ENCODE measurements at regions not wholly inside any gene's neighbourhood (a gene's known extent, or its start where the extent isn't known, plus 50 kb on each side); places are given as distances from the start of the nearest gene placed in this dataset.
"Not testable (repeated sequence)": the region's sequence is repeated elsewhere in the genome, so short reads cannot be mapped to it uniquely, and the experiment has no call there.

- Mint-ChIP-seq H3K4me3 (no peak overlapping the region), H3K27ac (no peak overlapping the region), H3K4me1 (peaks cover 0 to 8% (median 0%) of the 10 kb centered on the region in 3 donors), H3K27me3 (peaks cover 24 to 47% (median 43%) of the 10 kb centered on the region in 3 donors), H3K36me3 (no peaks in the 10 kb centered on the region), H3K9me3 (peaks cover 0 to 6% (median 0%) of the 10 kb centered on the region in 7 donors)
- ATAC-seq (ENCODE audit: low read depth in 2 of 2) (no peak), DNase-seq (no peak)
Measured at GRCh38 chr1:113207019-113207418, 134.0 kb downstream of the LRIG2 start.

GRCh38 chr1:113207457-113207856, 134.5 kb downstream of the LRIG2 start:
- no peak for DNase-seq
- H3K27me3 Mint-ChIP-seq: peaks cover 27 to 49% (median 43%) of the 10 kb centered on the region in 3 donors
- H3K27ac Mint-ChIP-seq: no peak overlapping the region
- peaks cover 0 to 8% (median 0%) of the 10 kb centered on the region in 3 donors for H3K4me1 Mint-ChIP-seq
- H3K4me3 Mint-ChIP-seq: no peak overlapping the region
- no peaks in the 10 kb centered on the region for H3K36me3 Mint-ChIP-seq
- H3K9me3 Mint-ChIP-seq: peaks cover 0 to 6% (median 0%) of the 10 kb centered on the region in 7 donors
- no peak for ATAC-seq (ENCODE audit: low read depth in 2 of 2)

GRCh38 chr1:113208425-113208824, 135.4 kb downstream of the LRIG2 start:
- DNase-seq; H3K36me3 Mint-ChIP-seq; H3K4me3 Mint-ChIP-seq; H3K27ac Mint-ChIP-seq; H3K9me3 Mint-ChIP-seq; ATAC-seq (ENCODE audit: low read depth in 2 of 2); H3K4me1 Mint-ChIP-seq: not testable (repeated sequence)
- H3K27me3 Mint-ChIP-seq: peaks cover 27 to 45% (median 43%) of the 10 kb centered on the region in 3 donors

- Mint-ChIP-seq H3K4me3 (no peak overlapping the region), H3K9me3 (peaks cover 2 to 11% (median 4%) of the 10 kb centered on the region in 7 donors), H3K27ac (no peak overlapping the region), H3K36me3 (peaks cover 0 to 4% of the 10 kb centered on the region in 2 donors), H3K27me3 (peaks cover 27 to 46% (median 36%) of the 10 kb centered on the region in 3 donors), H3K4me1 (peaks cover 0 to 8% (median 0%) of the 10 kb centered on the region in 3 donors)
- ATAC-seq (ENCODE audit: low read depth in 2 of 2) (no peak), DNase-seq (no peak)
Measured at GRCh38 chr1:113210248-113210647, 137.2 kb downstream of the LRIG2 start.

GRCh38 chr1:113211467-113211866, 138.5 kb downstream of the LRIG2 start:
- Mint-ChIP-seq H3K27ac (peak overlapping the region in 1 of 6 donors; percentile 43), H3K36me3 (peaks cover 0 to 9% of the 10 kb centered on the region in 2 donors), H3K4me3 (no peak overlapping the region), H3K27me3 (peaks cover 25 to 51% (median 36%) of the 10 kb centered on the region in 3 donors), H3K4me1 (peaks cover 0 to 8% (median 0%) of the 10 kb centered on the region in 3 donors), H3K9me3 (peaks cover 4 to 18% (median 8%) of the 10 kb centered on the region in 7 donors)
- ATAC-seq (ENCODE audit: low read depth in 2 of 2): no peak
- DNase-seq: no peak

GRCh38 chr1:113215015-113215414, 142.0 kb downstream of the LRIG2 start:
- Mint-ChIP-seq H3K27ac (peak overlapping the region in 1 of 6 donors; percentile 15), H3K27me3 (peaks cover 13 to 39% (median 16%) of the 10 kb centered on the region in 3 donors), H3K9me3 (peaks cover 4 to 18% (median 8%) of the 10 kb centered on the region in 7 donors), H3K36me3 (peaks cover 0 to 9% of the 10 kb centered on the region in 2 donors), H3K4me3 (no peak overlapping the region), H3K4me1 (peaks cover 0 to 7% (median 0%) of the 10 kb centered on the region in 3 donors)
- ATAC-seq (ENCODE audit: low read depth in 2 of 2) (no peak), DNase-seq (no peak)

- no peaks in the 10 kb centered on the region for H3K4me1 Mint-ChIP-seq
- H3K9me3 Mint-ChIP-seq: peaks cover 4 to 18% (median 8%) of the 10 kb centered on the region in 7 donors
- H3K4me3 Mint-ChIP-seq: no peak overlapping the region
- no peak for DNase-seq
- H3K36me3 Mint-ChIP-seq: peaks cover 0 to 9% of the 10 kb centered on the region in 2 donors
- H3K27ac Mint-ChIP-seq: no peak overlapping the region
- ATAC-seq (ENCODE audit: low read depth in 2 of 2): no peak
- H3K27me3 Mint-ChIP-seq: peaks cover 6 to 23% (median 12%) of the 10 kb centered on the region in 3 donors
Measured at GRCh38 chr1:113216664-113217063, 143.7 kb downstream of the LRIG2 start.

GRCh38 chr1:113217447-113218208, 144.6 kb downstream of the LRIG2 start:
- Mint-ChIP-seq H3K9me3 (peaks cover 4 to 18% (median 8%) of the 10 kb centered on the region in 7 donors), H3K4me1 (no peaks in the 10 kb centered on the region), H3K36me3 (peaks cover 0 to 9% of the 10 kb centered on the region in 2 donors), H3K27ac (no peak overlapping the region), H3K4me3 (no peak overlapping the region), H3K27me3 (peaks cover 3 to 21% (median 6%) of the 10 kb centered on the region in 3 donors)
- DNase-seq (no peak), ATAC-seq (ENCODE audit: low read depth in 2 of 2) (no peak)

GRCh38 chr1:113219377-113219776, 146.4 kb downstream of the LRIG2 start:
- H3K4me3 Mint-ChIP-seq: no peak overlapping the region
- no peak overlapping the region for H3K27ac Mint-ChIP-seq
- ATAC-seq (ENCODE audit: low read depth in 2 of 2): no peak
- H3K27me3 Mint-ChIP-seq: peaks cover 5 to 21% (median 14%) of the 10 kb centered on the region in 3 donors
- peaks cover 0 to 9% of the 10 kb centered on the region in 2 donors for H3K36me3 Mint-ChIP-seq
- no peaks in the 10 kb centered on the region for H3K4me1 Mint-ChIP-seq
- no peak for DNase-seq
- H3K9me3 Mint-ChIP-seq: peaks cover 0 to 11% (median 8%) of the 10 kb centered on the region in 7 donors

- Mint-ChIP-seq H3K27ac (no peak overlapping the region), H3K4me3 (no peak overlapping the region), H3K36me3 (peaks cover 0 to 9% of the 10 kb centered on the region in 2 donors), H3K4me1 (no peaks in the 10 kb centered on the region), H3K9me3 (peaks cover 0 to 11% (median 8%) of the 10 kb centered on the region in 7 donors), H3K27me3 (peaks cover 5 to 21% (median 14%) of the 10 kb centered on the region in 3 donors)
- no peak for ATAC-seq (ENCODE audit: low read depth in 2 of 2)
- DNase-seq: no peak
Measured at GRCh38 chr1:113219828-113220227, 146.8 kb downstream of the LRIG2 start.

- no peaks in the 10 kb centered on the region for H3K4me1 Mint-ChIP-seq
- H3K36me3 Mint-ChIP-seq: no peaks in the 10 kb centered on the region
- H3K4me3 Mint-ChIP-seq: no peak overlapping the region
- DNase-seq (no peak), ATAC-seq (ENCODE audit: low read depth in 2 of 2) (no peak)
- H3K27me3 Mint-ChIP-seq: peaks cover 15 to 26% (median 18%) of the 10 kb centered on the region in 3 donors
- peaks cover 0 to 2% (median 0%) of the 10 kb centered on the region in 7 donors for H3K9me3 Mint-ChIP-seq
- no peak overlapping the region for H3K27ac Mint-ChIP-seq
Measured at GRCh38 chr1:113223040-113223439, 150.0 kb downstream of the LRIG2 start.

- DNase-seq: no peak
- Mint-ChIP-seq H3K4me1 (no peaks in the 10 kb centered on the region), H3K9me3 (peaks cover 0 to 2% (median 0%) of the 10 kb centered on the region in 7 donors), H3K36me3 (no peaks in the 10 kb centered on the region), H3K4me3 (no peak overlapping the region), H3K27ac (no peak overlapping the region), H3K27me3 (peaks cover 15 to 27% (median 17%) of the 10 kb centered on the region in 3 donors)
- no peak for ATAC-seq (ENCODE audit: low read depth in 2 of 2)
Measured at GRCh38 chr1:113223546-113223945, 150.5 kb downstream of the LRIG2 start.

GRCh38 chr1:113226148-113226547, 153.2 kb downstream of the LRIG2 start:
- DNase-seq (no peak), ATAC-seq (ENCODE audit: low read depth in 2 of 2) (no peak)
- no peak overlapping the region for H3K27ac Mint-ChIP-seq
- peaks cover 0 to 2% (median 0%) of the 10 kb centered on the region in 7 donors for H3K9me3 Mint-ChIP-seq
- peaks cover 12 to 34% (median 15%) of the 10 kb centered on the region in 3 donors for H3K27me3 Mint-ChIP-seq
- H3K4me1 Mint-ChIP-seq: no peaks in the 10 kb centered on the region
- no peaks in the 10 kb centered on the region for H3K36me3 Mint-ChIP-seq
- no peak overlapping the region for H3K4me3 Mint-ChIP-seq

GRCh38 chr1:113231866-113232265, 158.4 kb upstream of the MAGI3 start:
- Mint-ChIP-seq H3K27me3 (peaks cover 5 to 24% (median 11%) of the 10 kb centered on the region in 3 donors), H3K36me3 (no peaks in the 10 kb centered on the region), H3K9me3 (peaks cover 0 to 2% (median 0%) of the 10 kb centered on the region in 7 donors), H3K27ac (no peak overlapping the region), H3K4me3 (no peak overlapping the region), H3K4me1 (no peaks in the 10 kb centered on the region)
- ATAC-seq (ENCODE audit: low read depth in 2 of 2) (no peak), DNase-seq (no peak)
